Ectodermal cell (in vitro differentiated cells): ENCODE measurements at regions not wholly inside any gene's neighbourhood (a gene's known extent, or its start where the extent isn't known, plus 50 kb on each side); places are given as distances from the start of the nearest gene placed in this dataset.

ENCODE experiments used
- H3K27ac ChIP-seq: 2 replicates; pipeline ENCODE4 v1.7.0; 2013; ENCODE audit warnings: mild to moderate bottlenecking, low read depth, low read length; ENCODE audit not compliant: insufficient read depth, poor library complexity, severe bottlenecking
- H3K27me3 ChIP-seq: 2 replicates; pipeline ENCODE4 v1.7.0; 2013; ENCODE audit warnings: mild to moderate bottlenecking, low read length; ENCODE audit not compliant: insufficient read depth, control insufficient read depth, poor library complexity, severe bottlenecking
- H3K36me3 ChIP-seq: one replicate; pipeline ENCODE4 v1.7.0; 2013; ENCODE audit warnings: low read length; ENCODE audit not compliant: control insufficient read depth, insufficient read depth
- H3K4me1 ChIP-seq: one replicate; pipeline ENCODE4 v1.7.0; 2013; ENCODE audit warnings: low read length; ENCODE audit not compliant: control insufficient read depth, insufficient read depth
- H3K4me3 ChIP-seq: 2 replicates; pipeline ENCODE4 v1.7.0; 2013; ENCODE audit warnings: low read depth, low read length, control low read depth; ENCODE audit not compliant: insufficient read depth
- H3K9me3 ChIP-seq: 2 replicates; pipeline ENCODE4 v1.7.0; 2013; ENCODE audit warnings: mild to moderate bottlenecking, low read length, moderate library complexity; ENCODE audit not compliant: control insufficient read depth
- WGBS, 2 experiments: methylation state at CpG; one replicate each; pipeline ENCODE4 v1.1.7; 2013; ENCODE audit warnings: missing lambda C conversion rate in 2 of 2; 5-methylcytosine and 5-hydroxymethylcytosine counted together

GRCh38 chr22:49021926-49022815 lies 805.5 kb downstream of the BRD1 start:
- H3K27ac ChIP-seq: no peak overlapping the region
- 94% methylated on average over 23 of the region's 23 CpGs for WGBS, 2 experiments
- no peaks in the 10 kb centered on the region for H3K9me3 ChIP-seq
- H3K4me1 ChIP-seq: no peaks in the 10 kb centered on the region
- no peak overlapping the region for H3K4me3 ChIP-seq
- no peaks in the 10 kb centered on the region for H3K27me3 ChIP-seq
- no peaks in the 10 kb centered on the region for H3K36me3 ChIP-seq

DNA sequence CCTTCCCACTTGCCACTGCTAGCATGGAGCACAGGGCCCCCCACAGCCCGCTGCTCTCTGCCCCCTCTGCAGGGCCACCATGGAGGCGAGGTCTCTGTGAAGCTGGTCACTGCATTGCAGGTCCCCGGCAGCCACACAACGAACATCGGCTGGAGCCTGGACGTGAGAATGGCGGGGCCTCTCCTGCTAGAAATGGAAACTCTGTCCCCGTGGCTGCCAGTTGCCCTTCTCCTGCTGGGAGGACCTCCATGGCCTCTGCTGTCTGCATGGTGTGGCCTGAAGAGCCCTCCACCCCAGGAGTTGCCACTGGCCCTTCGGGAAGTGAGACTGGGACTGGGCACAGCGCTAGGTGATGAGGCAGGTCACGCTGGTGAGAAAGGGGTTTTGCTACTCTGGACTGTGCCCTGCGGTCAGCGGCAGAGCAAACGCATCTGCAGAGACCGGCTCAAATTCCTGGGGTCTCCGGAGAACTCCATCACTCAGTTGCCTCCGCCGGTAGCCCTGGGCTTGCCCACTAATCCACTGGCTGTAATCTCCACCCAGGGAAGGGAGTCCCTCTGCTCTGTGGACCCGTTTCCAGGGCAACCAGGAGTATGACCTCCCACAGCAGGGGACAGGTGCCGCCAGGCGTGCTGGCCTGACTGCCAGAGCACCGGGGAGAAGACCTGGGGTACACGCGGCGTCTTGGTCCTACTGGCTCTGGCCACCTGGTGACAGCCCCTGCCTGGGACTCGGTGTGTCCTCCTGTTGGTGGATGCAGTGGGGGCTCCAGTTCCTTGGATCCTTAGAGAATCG lies 806.3 kb downstream of the BRD1 start:
- Histone ChIP-seq H3K36me3 (no peaks in the 10 kb centered on the region), H3K4me3 (no peak overlapping the region), H3K4me1 (no peaks in the 10 kb centered on the region), H3K27me3 (no peaks in the 10 kb centered on the region), H3K9me3 (no peaks in the 10 kb centered on the region), H3K27ac (no peak overlapping the region)
- WGBS, 2 experiments: 93% methylated on average over 27 of the region's 27 CpGs

- Histone ChIP-seq H3K4me1 (no peaks in the 10 kb centered on the region), H3K27me3 (no peaks in the 10 kb centered on the region), H3K4me3 (no peak overlapping the region), H3K9me3 (no peaks in the 10 kb centered on the region), H3K36me3 (no peaks in the 10 kb centered on the region), H3K27ac (no peak overlapping the region)
- 92% methylated on average over 15 of the region's 15 CpGs for WGBS, 2 experiments
Measured at GRCh38 chr22:49019737-49020713, 807.6 kb downstream of the BRD1 start.

DNA sequence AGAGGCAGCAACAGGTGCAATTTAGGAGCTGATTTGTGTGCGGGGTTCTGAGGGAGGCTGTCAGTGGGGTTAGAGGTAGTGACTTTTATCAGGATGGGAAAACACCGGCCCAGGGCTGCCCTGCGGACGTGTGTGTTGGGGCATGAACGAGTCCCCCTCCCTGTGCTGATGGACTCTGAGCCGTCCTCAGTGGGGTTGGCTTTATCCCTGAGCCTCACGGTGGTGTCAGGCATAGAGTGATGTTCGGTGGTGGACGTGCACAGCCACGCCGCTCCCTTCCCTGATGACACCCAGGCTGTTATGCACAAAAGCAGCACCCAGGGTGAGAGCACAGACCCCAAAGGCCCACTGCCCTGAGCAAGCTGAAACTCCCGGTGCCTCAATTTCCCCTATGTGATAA lies 809.1 kb downstream of the BRD1 start:
- Histone ChIP-seq H3K36me3 (no peaks in the 10 kb centered on the region), H3K27ac (no peak overlapping the region), H3K4me1 (no peaks in the 10 kb centered on the region), H3K4me3 (no peak overlapping the region), H3K27me3 (no peaks in the 10 kb centered on the region), H3K9me3 (no peaks in the 10 kb centered on the region)
- WGBS, 2 experiments: 93% methylated on average over 12 of the region's 12 CpGs

DNA sequence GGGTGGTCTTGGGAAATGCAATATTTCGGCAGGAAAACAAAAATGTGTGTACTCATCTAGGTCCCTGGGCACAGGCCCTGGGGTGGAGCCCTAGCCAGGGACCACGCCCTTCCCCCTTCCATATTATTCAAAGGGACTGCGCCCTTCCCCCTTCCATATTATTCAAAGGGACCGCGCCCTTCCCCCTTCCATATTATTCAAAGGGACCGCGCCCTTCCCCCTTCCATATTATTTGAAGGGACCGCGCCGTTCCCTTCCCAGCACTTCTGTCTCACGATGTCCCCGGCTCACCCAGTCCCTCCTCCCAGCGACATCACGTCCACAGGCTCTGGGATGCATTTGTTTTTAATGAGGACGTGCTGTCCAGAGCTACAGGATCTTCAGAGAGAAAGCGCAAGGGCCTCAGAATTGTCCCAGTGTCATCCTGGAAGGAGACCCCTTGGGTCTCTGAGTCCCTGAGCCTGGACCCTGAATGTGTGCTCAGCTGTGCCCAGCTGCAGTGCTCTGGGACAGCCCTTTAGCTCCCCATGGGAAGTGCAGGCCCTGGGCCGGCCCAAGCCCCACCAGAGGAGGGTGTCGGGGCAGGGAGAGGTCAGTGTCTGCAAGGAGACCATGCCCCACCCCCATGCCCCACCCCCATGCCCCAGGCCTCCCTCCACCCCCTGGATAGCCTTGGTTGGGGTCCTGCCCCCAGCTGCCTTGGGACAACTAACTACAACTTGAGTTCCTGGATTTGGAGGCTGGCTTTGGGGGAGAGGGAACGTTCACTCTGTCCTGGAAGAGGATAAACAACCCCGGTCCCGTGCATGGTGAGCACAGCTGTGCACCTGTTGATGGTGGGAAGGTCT lies 810.0 kb downstream of the BRD1 start:
- WGBS, 2 experiments: 86 to 87% methylated on average over 20 to 21 of the region's 21 CpGs

DNA sequence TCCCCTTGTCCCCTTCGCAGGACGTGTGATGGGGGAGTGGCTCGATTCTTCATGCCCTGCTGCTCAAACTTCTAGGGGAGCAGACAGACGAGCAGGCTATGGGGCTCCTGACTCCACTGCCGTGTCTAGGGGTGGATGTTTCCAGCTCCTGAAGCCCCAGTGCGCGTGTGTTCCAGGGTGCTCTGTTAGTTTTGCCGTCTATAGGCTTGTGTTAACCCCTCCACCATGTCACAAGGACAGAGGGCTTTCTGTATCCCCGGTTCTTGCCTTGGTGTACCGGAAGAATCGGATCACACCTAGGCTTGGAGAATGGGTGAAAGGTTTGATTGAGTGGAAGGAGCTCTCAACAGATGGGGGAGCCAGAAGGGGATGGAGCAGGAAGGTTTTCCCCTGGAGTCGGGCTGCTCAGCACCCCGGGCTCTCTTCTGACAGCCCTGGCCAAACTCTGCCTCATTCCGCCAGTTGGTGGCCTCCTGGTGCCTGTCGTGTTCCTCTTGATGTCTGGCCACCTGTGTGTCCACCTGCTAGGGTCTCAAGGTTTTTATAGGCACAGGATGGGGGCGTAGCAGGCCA lies 810.7 kb downstream of the BRD1 start:
- Histone ChIP-seq H3K27ac (no peak overlapping the region), H3K27me3 (no peaks in the 10 kb centered on the region), H3K36me3 (no peaks in the 10 kb centered on the region), H3K4me1 (peaks cover 3% of the 10 kb centered on the region), H3K4me3 (no peak overlapping the region), H3K9me3 (no peaks in the 10 kb centered on the region)
- 80 to 84% methylated on average over 16 of the region's 16 CpGs for WGBS, 2 experiments

More for the DNA sequence above, 810.0 kb downstream of the BRD1 start:
- Histone ChIP-seq H3K9me3 (no peaks in the 10 kb centered on the region), H3K36me3 (no peaks in the 10 kb centered on the region), H3K27me3 (no peaks in the 10 kb centered on the region), H3K4me1 (no peaks in the 10 kb centered on the region), H3K4me3 (no peak overlapping the region), H3K27ac (no peak overlapping the region)

DNA sequence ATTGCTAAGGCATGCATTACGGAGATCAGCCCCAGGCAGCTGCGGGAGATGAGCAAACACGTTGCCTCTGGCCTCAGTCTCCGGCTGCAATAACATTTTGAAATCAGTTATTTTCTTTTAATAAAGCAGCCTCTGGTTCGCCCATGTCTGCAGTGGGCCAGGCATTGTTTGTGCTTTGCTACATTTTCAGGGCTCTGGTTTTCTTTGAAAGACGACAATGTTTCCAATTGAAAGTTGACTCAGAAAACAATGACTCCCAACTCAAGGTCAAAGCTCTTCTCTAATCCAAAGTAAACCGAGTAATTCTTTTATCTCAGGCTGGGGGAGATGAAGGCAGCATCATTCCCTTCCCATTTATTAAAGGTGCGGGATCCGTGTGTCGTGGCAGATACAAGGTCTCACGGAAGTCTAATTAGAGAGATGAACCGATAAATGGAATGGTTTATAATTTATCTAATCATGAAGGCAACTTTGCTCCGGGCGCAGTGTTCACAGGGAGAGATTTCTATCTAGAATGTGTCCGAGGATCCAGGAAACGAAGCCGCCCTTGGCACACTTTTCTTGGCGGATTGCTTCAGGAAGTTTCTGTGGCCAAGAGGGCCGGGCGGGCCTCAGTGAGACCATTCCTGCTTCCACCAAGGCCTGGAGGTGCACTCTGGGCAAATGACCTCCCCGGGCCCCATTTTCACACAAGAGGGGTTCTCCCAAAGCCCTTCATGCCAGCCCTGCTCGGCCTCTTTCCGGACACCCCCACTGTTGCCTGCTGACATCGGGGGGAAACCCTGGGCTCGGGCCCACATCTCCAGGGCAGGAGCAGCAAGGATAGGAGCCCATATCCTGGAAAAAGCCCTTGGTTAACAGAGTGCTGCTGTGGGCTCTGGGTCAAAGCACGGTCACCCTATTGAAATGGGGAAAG lies 811.4 kb downstream of the BRD1 start:
- Histone ChIP-seq H3K27me3 (no peaks in the 10 kb centered on the region), H3K27ac (no peak overlapping the region), H3K4me1 (peaks cover 7% of the 10 kb centered on the region), H3K36me3 (no peaks in the 10 kb centered on the region), H3K9me3 (no peaks in the 10 kb centered on the region), H3K4me3 (no peak overlapping the region)
- 93 to 95% methylated on average over 26 of the region's 26 CpGs for WGBS, 2 experiments

GRCh38 chr22:49015459-49015858 lies 812.2 kb downstream of the BRD1 start:
- Histone ChIP-seq H3K9me3 (no peaks in the 10 kb centered on the region), H3K4me1 (peaks cover 7% of the 10 kb centered on the region), H3K27me3 (no peaks in the 10 kb centered on the region), H3K27ac (no peak overlapping the region), H3K4me3 (no peak overlapping the region), H3K36me3 (no peaks in the 10 kb centered on the region)
- WGBS, 2 experiments: 92% methylated on average over 13 of the region's 13 CpGs
